Hematopoietic multipotent progenitor cell treated with erythropoietin and hydrocortisone succinate and interleukin-3 and kit ligand, for 4 days (in vitro differentiated cells): ENCODE measurements at regions not wholly inside any gene's neighbourhood (a gene's known extent, or its start where the extent isn't known, plus 50 kb on each side); places are given as distances from the start of the nearest gene placed in this dataset.
"Not testable (repeated sequence)": the region's sequence is repeated elsewhere in the genome, so short reads cannot be mapped to it uniquely, and the experiment has no call there.

Experiments used
- DNase-seq: peaks from one replicate; pipeline ENCODE4 v3.0.0-alpha.2; 2015

DNA sequence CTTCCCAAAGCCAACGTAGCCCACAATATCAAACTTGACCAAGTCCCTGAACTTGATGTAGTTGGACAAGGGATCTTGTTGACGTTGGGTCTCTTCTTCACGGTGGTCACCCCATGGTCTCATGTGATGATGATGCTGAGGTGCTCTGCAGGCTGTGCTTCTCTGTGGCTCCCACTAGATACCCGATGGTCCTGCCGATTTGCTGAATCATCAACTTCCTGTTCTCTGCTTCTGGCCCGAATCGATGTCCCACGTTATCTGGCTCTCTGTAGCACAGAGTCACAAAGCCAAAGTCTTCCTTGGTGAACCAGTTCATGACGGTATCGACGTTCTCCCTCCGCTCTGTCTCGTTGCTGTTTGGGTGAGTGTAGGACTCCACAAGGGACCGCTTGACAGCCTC, 201.0 kb downstream of the ADRA2C start:
- peak; percentile 16 for DNase-seq

- DNase-seq = not testable (repeated sequence)
These were observed 206.4 kb downstream of the ADRA2C start for GRCh38 chr4:3972626-3973025.

GRCh38 chr4:3973581-3974200, 207.5 kb downstream of the ADRA2C start:
- DNase-seq = not testable (repeated sequence)

DNA sequence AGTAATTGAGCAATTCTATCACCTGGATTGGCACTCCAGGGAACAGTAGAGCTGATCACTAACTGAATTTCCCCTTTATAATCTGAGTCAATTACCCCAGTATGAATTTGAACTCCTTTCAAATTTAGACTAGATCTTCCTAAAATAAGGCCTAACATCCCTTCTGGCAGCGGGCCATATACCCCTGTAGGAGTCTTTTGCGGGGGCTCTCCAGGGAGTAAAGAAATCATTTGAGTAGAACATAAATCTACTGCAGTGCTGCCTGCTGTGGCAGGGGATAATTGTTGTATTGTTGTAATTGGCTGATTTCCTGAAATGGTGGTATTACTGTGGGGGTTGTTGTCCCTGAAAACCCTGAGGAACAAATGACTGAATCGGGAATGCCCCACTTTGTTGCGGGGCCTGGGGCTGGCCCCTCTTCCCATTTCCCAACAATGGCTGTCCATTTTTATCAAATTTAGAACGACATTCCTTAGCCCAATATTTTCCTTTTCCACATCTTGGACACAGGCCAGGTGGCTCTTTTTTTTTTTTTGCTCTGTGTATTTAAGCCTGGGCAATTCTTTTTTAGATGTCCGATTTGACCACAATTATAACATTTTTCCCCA, 217.4 kb downstream of the ADRA2C start:
- not testable (repeated sequence) for DNase-seq

- DNase-seq = not testable (repeated sequence)
These were observed 218.6 kb downstream of the ADRA2C start for GRCh38 chr4:3984796-3985195.

DNA sequence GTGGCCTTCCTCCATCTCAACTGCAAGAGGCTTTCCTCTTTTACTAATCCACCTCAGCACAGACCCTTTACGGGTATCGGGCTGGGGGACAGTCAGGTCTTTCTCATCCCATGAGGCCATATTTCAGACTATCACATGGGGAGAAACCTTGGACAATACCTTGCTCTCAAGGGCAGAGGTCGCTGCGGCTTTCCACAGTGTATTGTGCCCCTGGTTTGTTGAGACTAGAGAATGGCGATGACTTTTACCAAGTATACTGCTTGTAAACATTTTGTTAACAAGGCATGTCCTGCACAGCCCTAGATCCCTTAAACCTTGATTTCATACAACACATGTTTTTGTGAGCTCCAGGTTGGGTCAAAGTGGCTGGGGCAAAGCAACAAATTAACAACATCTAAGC, 220.2 kb downstream of the ADRA2C start:
- not testable (repeated sequence) for DNase-seq

DNA sequence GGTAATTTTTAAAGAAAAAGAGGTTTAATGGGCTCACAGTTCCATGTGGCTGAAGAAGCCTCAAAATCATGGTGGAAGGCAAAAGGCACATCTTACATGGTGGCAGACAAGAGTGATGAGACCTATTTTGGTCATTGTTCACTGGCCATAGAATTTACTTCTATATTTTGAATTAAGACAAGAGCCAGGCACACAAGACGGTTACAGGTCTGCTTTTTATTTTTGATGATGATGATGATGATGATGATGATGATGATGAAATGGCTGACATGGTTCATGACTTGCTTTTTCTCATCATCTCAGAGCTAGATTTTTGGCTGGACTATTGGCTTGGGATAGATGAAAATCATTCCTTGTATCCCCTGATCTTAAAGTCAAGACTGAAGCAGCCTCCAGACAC, 229.3 kb downstream of the OTOP1 start:
- DNase-seq = not testable (repeated sequence)

- DNase-seq = not testable (repeated sequence)
These were observed 222.7 kb downstream of the OTOP1 start for GRCh38 chr4:4004036-4004435.

DNA sequence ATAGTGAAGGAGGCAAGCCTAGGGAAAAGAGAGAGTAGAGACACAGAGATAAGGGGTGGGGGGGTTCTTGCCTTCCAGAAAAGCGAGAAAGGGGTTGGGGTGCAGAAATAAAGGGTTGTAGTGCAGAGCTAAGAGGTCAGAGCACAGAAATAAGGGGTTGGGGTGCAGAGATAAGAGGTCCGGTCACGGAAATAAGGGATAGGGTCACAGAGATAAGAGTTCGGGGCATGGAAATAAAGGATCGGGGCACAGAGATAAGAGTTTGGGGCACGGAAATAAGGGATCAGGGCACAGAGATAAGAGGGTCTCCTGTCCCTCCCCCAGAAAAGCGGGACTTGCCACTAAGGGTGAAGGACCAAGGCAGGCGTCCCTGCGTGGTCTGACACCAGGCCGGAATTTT, 222.0 kb downstream of the OTOP1 start:
- DNase-seq = not testable (repeated sequence)

DNA sequence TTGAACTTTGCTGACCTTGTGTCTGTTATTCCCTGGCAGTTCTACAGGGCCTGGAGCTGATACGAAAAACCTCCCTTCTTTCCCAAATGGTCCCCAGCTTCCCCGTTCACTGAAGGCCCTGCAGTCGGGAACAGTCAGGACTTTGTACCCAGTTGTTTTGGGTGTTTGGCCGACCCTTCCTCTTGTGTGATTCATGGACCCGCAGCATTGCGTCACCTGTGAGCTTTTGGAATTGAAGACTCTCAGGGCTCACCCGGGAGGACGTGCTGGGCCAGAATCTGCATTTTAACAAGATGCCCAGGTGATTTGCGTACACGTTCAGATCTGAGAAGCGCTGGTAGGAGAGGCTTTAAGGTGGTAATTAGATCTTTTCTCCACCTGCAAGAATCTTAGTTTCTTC, 220.4 kb downstream of the OTOP1 start:
- not testable (repeated sequence) for DNase-seq

DNA sequence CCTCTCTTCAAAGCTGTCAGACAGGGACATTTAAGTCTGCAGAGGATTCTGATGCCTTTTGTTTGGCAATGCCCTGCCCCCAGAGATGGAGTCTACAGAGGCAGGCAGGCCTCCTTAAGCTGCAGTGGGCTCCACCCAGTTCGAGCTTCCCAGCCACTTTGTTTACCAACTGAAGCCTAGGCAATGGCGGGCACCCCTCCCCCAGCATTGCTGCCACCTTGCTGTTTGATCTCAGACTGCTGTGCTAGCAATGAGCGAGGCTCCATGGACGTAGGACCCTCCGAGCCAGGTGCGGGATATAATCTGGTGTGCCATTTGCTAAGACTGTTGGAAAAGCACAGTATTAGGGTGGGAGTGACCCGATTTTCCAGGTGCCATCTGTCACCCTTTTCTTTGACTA, 207.7 kb downstream of the OTOP1 start:
- not testable (repeated sequence) for DNase-seq

GRCh38 chr4:4021161-4021560, 205.6 kb downstream of the OTOP1 start:
- DNase-seq = not testable (repeated sequence)

DNA sequence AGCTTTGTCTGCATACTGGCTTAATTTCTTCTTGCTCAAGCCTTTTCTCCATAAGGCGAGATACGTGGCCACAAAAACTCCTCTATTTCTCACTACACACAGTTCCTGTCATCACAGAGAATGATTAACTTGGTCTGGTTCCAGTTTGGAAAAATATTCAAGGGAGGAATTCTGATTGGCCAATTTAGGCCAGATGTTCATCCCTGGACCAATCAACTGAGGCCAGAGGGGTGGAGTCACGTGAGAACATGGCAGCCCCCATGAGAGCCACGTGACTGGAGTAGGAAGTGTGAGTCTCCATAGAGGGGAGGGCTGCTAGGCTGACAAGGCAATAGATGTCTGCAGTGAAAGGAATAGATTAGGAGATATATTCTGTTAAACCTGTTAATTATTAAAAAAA, 200.0 kb downstream of the OTOP1 start:
- peak; percentile 13 for DNase-seq

DNA sequence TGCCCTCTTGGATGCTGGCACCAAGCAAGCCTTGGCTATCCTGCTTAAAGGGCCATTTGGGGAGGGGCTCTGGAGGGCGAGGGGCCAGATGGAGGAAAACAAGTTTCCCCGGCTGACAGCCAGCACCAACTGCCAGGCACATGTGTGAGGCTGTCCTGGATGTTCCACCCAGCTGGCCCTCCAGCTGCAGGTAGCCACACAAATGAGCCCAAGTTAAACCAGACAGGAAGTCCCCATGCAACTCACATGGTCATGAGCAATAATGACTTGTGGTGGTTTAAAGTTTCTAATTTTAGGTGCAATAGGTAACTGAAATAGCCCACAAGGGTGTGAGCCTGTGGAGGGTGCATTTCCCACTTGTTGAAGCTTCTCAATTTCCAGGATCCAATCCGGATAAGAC, 198.0 kb downstream of the OTOP1 start:
- not testable (repeated sequence) for DNase-seq

GRCh38 chr4:4030509-4030908, 196.2 kb downstream of the OTOP1 start:
- not testable (repeated sequence) for DNase-seq

DNA sequence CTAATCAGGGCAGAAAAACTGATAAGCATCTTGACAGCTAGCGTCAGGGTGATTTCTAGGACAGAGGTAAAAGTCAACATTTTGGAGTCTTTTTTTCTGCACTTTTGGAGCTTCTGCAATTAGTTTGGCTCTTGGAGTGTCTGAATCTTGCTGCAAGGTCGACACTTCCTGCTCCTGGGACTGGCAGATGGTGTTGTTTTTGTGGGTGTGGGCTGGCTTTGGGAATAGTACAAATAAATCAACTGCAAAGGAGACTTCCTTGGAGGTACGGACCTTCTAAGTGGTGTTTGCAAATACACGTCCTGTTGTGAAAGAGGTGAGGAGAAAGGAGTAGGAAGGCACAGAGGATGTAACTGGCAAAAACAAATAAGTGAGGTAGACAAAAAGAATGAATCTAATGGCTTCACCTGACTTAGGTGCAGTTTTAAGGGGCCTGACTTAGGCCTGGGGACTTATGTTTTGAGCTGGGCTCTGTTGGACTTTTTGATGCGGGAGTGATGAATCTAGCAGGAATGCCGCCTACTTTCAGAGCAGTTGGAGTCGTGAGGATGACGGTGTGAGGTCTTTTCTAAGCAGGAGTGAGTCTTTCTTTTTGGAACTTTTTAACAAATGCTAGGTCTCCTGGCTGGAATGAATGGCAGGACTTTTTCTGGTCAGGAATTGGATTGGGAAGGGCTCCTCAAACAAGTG, 195.1 kb downstream of the OTOP1 start:
- DNase-seq = not testable (repeated sequence)

- DNase-seq = not testable (repeated sequence)
These were observed 194.4 kb downstream of the OTOP1 start for GRCh38 chr4:4032364-4032763.

DNA sequence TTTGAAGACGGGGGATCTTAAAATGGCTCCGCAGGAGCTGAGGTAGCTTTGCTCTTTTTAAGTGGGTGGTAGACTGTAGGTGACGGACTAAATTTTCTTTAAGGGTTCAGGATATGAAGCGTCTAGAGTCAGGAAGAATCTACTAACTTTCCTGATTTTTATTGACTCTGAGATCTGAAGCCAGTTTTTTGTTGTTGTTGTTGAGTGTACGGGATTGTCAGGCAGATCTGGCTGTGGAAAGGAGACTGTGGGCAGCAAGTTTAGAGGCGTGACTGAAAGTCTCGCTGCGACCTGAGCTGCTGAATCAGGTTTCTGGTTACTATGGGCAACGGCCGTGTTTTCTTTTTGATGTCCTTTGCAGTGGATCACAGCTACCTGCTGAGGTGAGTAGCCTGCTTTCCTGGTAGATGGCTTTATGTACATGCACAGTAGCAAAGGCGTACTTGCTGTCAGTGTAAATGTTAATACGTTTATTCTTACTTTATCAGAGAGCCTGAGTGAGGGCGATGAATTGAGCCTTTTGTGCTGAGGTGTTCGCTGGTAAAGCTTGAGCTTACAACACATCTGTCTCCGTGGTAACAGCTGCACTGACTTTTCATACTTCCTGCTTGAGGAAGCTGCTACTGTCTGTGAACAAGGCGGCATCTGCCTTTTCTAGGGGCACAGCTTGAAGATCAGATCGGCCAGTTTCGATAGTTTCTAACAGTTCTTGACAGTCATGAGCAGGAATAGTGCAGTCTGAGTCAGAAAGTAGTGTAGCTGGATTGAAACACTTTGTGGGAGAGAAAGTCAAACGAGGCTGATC, 193.7 kb downstream of the OTOP1 start:
- DNase-seq = not testable (repeated sequence)

GRCh38 chr4:4037399-4038138, 189.2 kb downstream of the OTOP1 start:
- not testable (repeated sequence) for DNase-seq

DNA sequence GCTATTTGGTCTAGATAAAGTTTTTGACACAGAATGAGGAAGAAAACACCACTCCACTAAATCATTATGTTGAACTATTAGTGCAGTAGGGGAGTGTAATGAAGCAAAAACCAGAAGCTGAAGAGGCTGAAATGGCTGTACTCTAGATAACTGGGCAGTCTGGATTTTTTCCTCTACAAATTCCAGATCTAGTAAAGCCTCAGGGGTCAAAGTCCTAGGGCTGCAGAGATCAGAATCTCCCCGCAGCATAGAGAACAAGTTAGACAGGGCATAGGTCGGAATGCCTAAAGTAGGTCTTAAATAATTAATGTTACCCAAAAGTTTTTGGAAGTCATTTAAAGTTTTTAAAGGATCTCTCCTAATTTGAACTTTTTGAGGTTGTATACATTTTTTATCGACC, 180.9 kb downstream of the OTOP1 start:
- DNase-seq = not testable (repeated sequence)

DNA sequence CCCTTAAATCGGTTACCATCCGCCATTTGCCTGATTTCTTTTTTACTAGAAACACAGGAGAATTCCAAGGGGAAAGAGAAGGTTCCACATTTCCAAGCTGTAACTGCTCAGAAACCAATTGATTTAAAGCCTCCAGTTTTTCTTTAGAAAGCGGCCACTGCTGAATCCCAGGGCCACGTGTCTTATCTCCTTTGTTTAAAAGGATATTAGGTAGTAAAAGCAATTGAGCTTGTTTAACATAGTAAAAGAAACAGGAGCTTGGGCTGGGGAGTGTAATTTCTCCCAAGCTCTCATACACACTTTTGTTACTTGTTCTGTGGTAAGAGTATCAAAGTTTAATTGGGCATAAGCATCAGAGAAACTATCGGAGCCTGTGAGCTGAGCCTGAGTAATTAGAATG, 180.0 kb downstream of the OTOP1 start:
- DNase-seq = not testable (repeated sequence)

DNA sequence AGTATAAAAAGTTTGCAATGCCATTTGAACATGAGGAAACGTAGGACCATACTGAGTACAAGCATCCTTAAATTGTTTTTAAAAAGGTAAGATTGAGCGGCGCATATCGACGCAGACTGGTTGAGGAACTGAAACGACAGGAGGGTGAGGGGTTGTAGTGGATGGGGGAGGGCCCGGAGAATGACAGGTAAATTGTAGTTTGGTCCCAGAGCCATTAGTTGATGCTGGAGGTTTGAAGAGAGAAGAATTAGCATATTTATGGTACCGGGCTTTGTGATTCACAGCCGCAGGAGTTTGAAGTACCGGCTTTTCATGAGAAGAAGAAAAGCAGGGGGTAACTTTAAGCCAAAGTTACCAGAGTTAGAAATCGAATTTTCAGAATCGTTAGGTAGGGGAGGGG, 179.5 kb downstream of the OTOP1 start:
- not testable (repeated sequence) for DNase-seq
